ENCODE measurements at regions not wholly inside any gene's neighbourhood (a gene's known extent, or its start where the extent isn't known, plus 50 kb on each side); places are given as distances from the start of the nearest gene placed in this dataset.

GRCh38 chr12:115618105-115618504 lies 659.4 kb downstream of the MED13L start:
- Mint-ChIP-seq H3K4me1 (ENCODE audit: insufficient read depth, unreplicated experiment) (no peaks in the 10 kb centered on the region), H3K27me3 (ENCODE audit: insufficient read depth, unreplicated experiment) (peaks cover 32% of the 10 kb centered on the region), H3K9me3 (ENCODE audit: unreplicated experiment) (no peaks in the 10 kb centered on the region), H3K36me3 (ENCODE audit: insufficient read depth, unreplicated experiment) (no peaks in the 10 kb centered on the region), H3K4me3 (ENCODE audit: unreplicated experiment) (no peak overlapping the region), H3K27ac (ENCODE audit: low read depth, unreplicated experiment) (no peak overlapping the region)
- ChIA-PET POLR2A (no interaction called here), CTCF (no interaction called here)
- no TSS peak for BruUV-seq (replicated peaks)
- no peak for TF ChIP-seq CTCF (IDR thresholded peaks at IDR 0.05; ENCODE audit: unreplicated experiment)
- intact Hi-C loops (cut with micrococcal nuclease), result no loop called here
- no peak for DNase-seq (ENCODE audit: unreplicated experiment)

- no peaks in the 10 kb centered on the region for H3K9me3 Mint-ChIP-seq (ENCODE audit: unreplicated experiment)
- intact Hi-C loops (cut with micrococcal nuclease), result no loop called here
- H3K36me3 Mint-ChIP-seq (ENCODE audit: insufficient read depth, unreplicated experiment), result no peaks in the 10 kb centered on the region
- CTCF ChIA-PET, result interaction anchor here (0.6 kb wide), 1 partner anchor 26 kb away, joined by 3 read pairs; no protein-coding TSS in a partner anchor
- no peak for DNase-seq (ENCODE audit: unreplicated experiment)
- no peak for TF ChIP-seq CTCF (IDR thresholded peaks at IDR 0.05; ENCODE audit: unreplicated experiment)
- POLR2A ChIA-PET, result no interaction called here
- H3K27me3 Mint-ChIP-seq (ENCODE audit: insufficient read depth, unreplicated experiment), result peaks cover 32% of the 10 kb centered on the region
- H3K4me3 Mint-ChIP-seq (ENCODE audit: unreplicated experiment), result no peak overlapping the region
- no peaks in the 10 kb centered on the region for H3K4me1 Mint-ChIP-seq (ENCODE audit: insufficient read depth, unreplicated experiment)
- H3K27ac Mint-ChIP-seq (ENCODE audit: low read depth, unreplicated experiment), result no peak overlapping the region
- no TSS peak for BruUV-seq (replicated peaks)
Measured at GRCh38 chr12:115617391-115617790, 660.1 kb downstream of the MED13L start.

- Mint-ChIP-seq H3K36me3 (ENCODE audit: insufficient read depth, unreplicated experiment) (no peaks in the 10 kb centered on the region), H3K27ac (ENCODE audit: low read depth, unreplicated experiment) (no peak overlapping the region), H3K27me3 (ENCODE audit: insufficient read depth, unreplicated experiment) (peaks cover 8% of the 10 kb centered on the region), H3K9me3 (ENCODE audit: unreplicated experiment) (no peaks in the 10 kb centered on the region), H3K4me3 (ENCODE audit: unreplicated experiment) (no peak overlapping the region), H3K4me1 (ENCODE audit: insufficient read depth, unreplicated experiment) (no peaks in the 10 kb centered on the region)
- CTCF ChIA-PET, result interaction anchor here (0.9 kb wide), 1 partner anchor 443 kb away, joined by 4 read pairs; no protein-coding TSS in a partner anchor
- POLR2A ChIA-PET, result no interaction called here
- no TSS peak for BruUV-seq (replicated peaks)
- no peak for DNase-seq (ENCODE audit: unreplicated experiment)
- intact Hi-C loops (cut with micrococcal nuclease), result no loop called here
- TF ChIP-seq CTCF (IDR thresholded peaks at IDR 0.05; ENCODE audit: unreplicated experiment), result no peak
Measured at GRCh38 chr12:115611477-115611876, 666.0 kb downstream of the MED13L start.

- Mint-ChIP-seq H3K9me3 (ENCODE audit: unreplicated experiment) (peaks cover 8% of the 10 kb centered on the region), H3K4me1 (ENCODE audit: insufficient read depth, unreplicated experiment) (no peaks in the 10 kb centered on the region), H3K27ac (ENCODE audit: low read depth, unreplicated experiment) (no peak overlapping the region), H3K36me3 (ENCODE audit: insufficient read depth, unreplicated experiment) (no peaks in the 10 kb centered on the region), H3K4me3 (ENCODE audit: unreplicated experiment) (no peak overlapping the region), H3K27me3 (ENCODE audit: insufficient read depth, unreplicated experiment) (peaks cover 20% of the 10 kb centered on the region)
- ChIA-PET POLR2A (no interaction called here), CTCF (interaction anchor here (0.6 kb wide), 1 partner anchor 296 kb away, joined by 3 read pairs; no protein-coding TSS in a partner anchor)
- intact Hi-C loops (cut with micrococcal nuclease), result no loop called here
- no TSS peak for BruUV-seq (replicated peaks)
- TF ChIP-seq CTCF (IDR thresholded peaks at IDR 0.05; ENCODE audit: unreplicated experiment), result no peak
- no peak for DNase-seq (ENCODE audit: unreplicated experiment)
Measured at GRCh38 chr12:115609347-115609746, 668.1 kb downstream of the MED13L start.
